Activated T-cell treated with anti-CD3 and anti-CD28 coated beads, Interleukin-2, amount 50 U/mL, for 24 hours (primary cell): ENCODE measurements at regions not wholly inside any gene's neighbourhood (a gene's known extent, or its start where the extent isn't known, plus 50 kb on each side); places are given as distances from the start of the nearest gene placed in this dataset.

Experiments
- DNase-seq: peaks from one replicate; pipeline ENCODE4 v3.0.0-alpha.2; 2020
- H3K27ac Mint-ChIP-seq: 2 replicates; pipeline ENCODE4 v1.8.0; 2020; ENCODE audit warnings: mild to moderate bottlenecking, mixed read lengths
- H3K27me3 Mint-ChIP-seq: 2 replicates; pipeline ENCODE4 v1.8.0; 2020; ENCODE audit warnings: mixed read lengths
- H3K36me3 Mint-ChIP-seq: 2 replicates; pipeline ENCODE4 v1.8.0; 2020; ENCODE audit warnings: low read depth, mixed read lengths
- H3K4me1 Mint-ChIP-seq: 2 replicates; pipeline ENCODE4 v1.8.0; 2020; ENCODE audit warnings: low read depth, mixed read lengths
- H3K4me3 Mint-ChIP-seq: 2 replicates; pipeline ENCODE4 v1.8.0; 2020; ENCODE audit warnings: mild to moderate bottlenecking, moderate library complexity, mixed read lengths
- H3K9me3 Mint-ChIP-seq: 2 replicates; pipeline ENCODE4 v1.8.0; 2020; ENCODE audit warnings: mixed read lengths

- H3K36me3 Mint-ChIP-seq: no peaks in the 10 kb centered on the region
- no peaks in the 10 kb centered on the region for H3K4me1 Mint-ChIP-seq
- H3K27ac Mint-ChIP-seq: no peak overlapping the region
- DNase-seq: no peak
- no peak overlapping the region for H3K4me3 Mint-ChIP-seq
- H3K9me3 Mint-ChIP-seq: no peaks in the 10 kb centered on the region
- no peaks in the 10 kb centered on the region for H3K27me3 Mint-ChIP-seq
Measured at GRCh38 chr7:18283045-18283444, 212.5 kb upstream of the HDAC9 start.

DNA sequence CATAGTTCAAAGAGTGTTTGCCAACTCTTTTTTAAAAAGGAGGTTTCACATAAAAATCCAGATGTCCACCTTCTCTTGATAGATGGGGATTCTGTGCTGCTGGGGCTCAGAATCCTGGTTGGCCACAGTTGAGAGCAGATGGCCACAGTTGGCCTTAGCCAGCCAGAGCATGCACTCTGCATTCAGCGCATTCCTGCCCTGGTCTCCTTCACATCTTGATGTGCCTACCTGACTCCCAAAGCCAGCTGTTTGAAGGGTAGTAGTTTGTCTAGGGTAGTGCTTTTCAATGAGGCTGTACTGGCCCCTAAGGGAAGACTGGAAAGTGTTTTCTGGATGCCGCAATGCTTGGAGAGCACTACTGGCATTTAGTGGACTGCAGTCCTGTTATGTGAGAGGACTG lies 208.1 kb upstream of the HDAC9 start:
- Mint-ChIP-seq H3K27me3 (peaks cover 11% of the 10 kb centered on the region), H3K4me3 (no peak overlapping the region), H3K4me1 (peaks cover 14% of the 10 kb centered on the region), H3K9me3 (no peaks in the 10 kb centered on the region), H3K27ac (no peak overlapping the region), H3K36me3 (no peaks in the 10 kb centered on the region)
- no peak for DNase-seq

GRCh38 chr7:18288322-18289037 lies 207.1 kb upstream of the HDAC9 start:
- H3K27ac Mint-ChIP-seq: no peak overlapping the region
- no peaks in the 10 kb centered on the region for H3K9me3 Mint-ChIP-seq
- peaks cover 14% of the 10 kb centered on the region for H3K4me1 Mint-ChIP-seq
- no peak overlapping the region for H3K4me3 Mint-ChIP-seq
- H3K36me3 Mint-ChIP-seq: no peaks in the 10 kb centered on the region
- DNase-seq: no peak
- peaks cover 17% of the 10 kb centered on the region for H3K27me3 Mint-ChIP-seq

DNA sequence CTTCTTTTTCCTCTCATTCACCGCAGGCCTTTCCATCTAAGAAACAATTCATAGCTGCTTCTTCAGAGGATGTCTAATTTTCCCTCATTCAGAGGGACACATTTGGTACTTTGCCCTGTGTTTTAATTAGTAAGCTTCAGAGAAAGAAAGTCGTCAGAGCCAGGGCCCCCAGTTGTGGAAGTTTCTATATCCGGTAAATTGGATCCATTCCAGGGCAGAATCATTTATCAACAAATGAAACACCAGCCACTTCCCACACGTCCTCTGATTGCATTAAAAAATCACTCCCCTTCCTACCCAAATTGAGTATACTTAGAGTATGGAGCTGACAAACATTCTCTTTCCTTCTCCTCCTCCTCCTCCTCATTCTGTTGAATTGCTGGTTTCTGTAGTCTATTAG lies 205.8 kb upstream of the HDAC9 start:
- no peak for DNase-seq
- H3K4me3 Mint-ChIP-seq: no peak overlapping the region
- H3K27me3 Mint-ChIP-seq: peaks cover 17% of the 10 kb centered on the region
- H3K36me3 Mint-ChIP-seq: no peaks in the 10 kb centered on the region
- H3K9me3 Mint-ChIP-seq: no peaks in the 10 kb centered on the region
- H3K4me1 Mint-ChIP-seq: peaks cover 14% of the 10 kb centered on the region
- no peak overlapping the region for H3K27ac Mint-ChIP-seq

- Mint-ChIP-seq H3K9me3 (no peaks in the 10 kb centered on the region), H3K36me3 (no peaks in the 10 kb centered on the region), H3K27me3 (peaks cover 17% of the 10 kb centered on the region), H3K4me3 (no peak overlapping the region), H3K4me1 (peaks cover 14% of the 10 kb centered on the region), H3K27ac (no peak overlapping the region)
- DNase-seq: no peak
Measured at GRCh38 chr7:18290223-18290622, 205.3 kb upstream of the HDAC9 start.

DNA sequence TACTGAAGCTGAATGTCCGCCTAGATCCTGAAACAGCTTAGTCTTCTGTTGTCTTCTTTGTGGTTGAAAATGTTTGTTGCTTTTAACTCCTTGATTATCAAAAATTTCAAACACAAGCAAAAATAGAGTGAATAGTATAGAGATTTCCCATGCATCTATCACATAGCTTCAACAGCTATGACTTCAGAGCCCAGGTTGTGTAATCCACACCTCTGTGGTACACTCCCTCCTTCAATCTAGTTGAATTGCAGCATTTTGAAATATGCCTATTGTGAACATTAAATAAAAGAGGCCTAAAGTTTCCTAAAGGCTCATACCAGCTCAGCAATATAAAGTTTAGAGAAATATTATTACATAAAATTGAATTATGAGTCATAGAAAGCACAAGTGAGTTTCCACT lies 204.7 kb upstream of the HDAC9 start:
- no peak overlapping the region for H3K27ac Mint-ChIP-seq
- peaks cover 14% of the 10 kb centered on the region for H3K4me1 Mint-ChIP-seq
- DNase-seq: no peak
- no peaks in the 10 kb centered on the region for H3K9me3 Mint-ChIP-seq
- H3K36me3 Mint-ChIP-seq: no peaks in the 10 kb centered on the region
- H3K4me3 Mint-ChIP-seq: no peak overlapping the region
- peaks cover 17% of the 10 kb centered on the region for H3K27me3 Mint-ChIP-seq

DNA sequence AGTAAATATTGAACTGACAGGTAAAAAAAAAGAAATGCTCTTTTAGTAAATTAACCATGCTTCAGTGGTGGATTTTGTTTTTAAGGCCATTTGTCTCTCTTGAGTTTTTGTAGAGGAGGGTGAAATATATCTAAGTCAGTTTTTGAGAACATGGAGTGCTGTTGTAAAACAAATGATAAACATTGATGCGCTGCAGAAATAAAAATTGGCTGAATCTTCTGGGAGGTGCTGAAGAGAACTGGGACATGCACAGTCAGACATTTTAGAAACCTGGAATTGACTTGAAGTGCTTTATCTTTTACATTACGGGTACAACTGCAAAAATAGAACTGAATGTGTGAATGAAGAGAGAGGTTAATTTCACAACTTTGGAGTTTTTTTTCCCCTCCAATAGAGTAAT lies 203.0 kb upstream of the HDAC9 start:
- no peak for DNase-seq
- peaks cover 14% of the 10 kb centered on the region for H3K4me1 Mint-ChIP-seq
- H3K4me3 Mint-ChIP-seq: no peak overlapping the region
- H3K27ac Mint-ChIP-seq: no peak overlapping the region
- no peaks in the 10 kb centered on the region for H3K9me3 Mint-ChIP-seq
- H3K36me3 Mint-ChIP-seq: no peaks in the 10 kb centered on the region
- peaks cover 17% of the 10 kb centered on the region for H3K27me3 Mint-ChIP-seq

- DNase-seq: no peak
- no peak overlapping the region for H3K27ac Mint-ChIP-seq
- H3K9me3 Mint-ChIP-seq: no peaks in the 10 kb centered on the region
- H3K27me3 Mint-ChIP-seq: peaks cover 17% of the 10 kb centered on the region
- no peaks in the 10 kb centered on the region for H3K36me3 Mint-ChIP-seq
- H3K4me1 Mint-ChIP-seq: peaks cover 14% of the 10 kb centered on the region
- H3K4me3 Mint-ChIP-seq: no peak overlapping the region
Measured at GRCh38 chr7:18293759-18294158, 201.8 kb upstream of the HDAC9 start.

DNA sequence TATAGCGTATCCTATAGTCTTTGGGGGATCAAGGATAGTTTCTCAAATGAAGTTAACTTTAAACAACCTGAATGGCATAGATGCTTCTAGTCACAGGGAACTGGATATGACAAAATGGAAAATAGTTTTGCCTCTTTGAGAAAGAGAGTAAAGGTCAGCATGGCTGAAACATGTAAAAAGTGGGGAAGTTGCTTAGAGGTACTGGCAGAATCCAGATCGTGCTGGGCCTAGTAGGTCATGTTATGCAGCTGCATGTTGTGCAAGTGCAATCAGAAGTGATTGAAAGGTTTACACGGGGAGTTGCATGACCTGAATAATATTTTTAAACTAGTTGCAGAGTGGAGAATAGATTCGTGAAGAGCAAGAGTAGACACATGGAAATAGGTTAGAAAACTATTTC lies 201.1 kb upstream of the HDAC9 start:
- H3K4me1 Mint-ChIP-seq: peaks cover 14% of the 10 kb centered on the region
- no peak overlapping the region for H3K27ac Mint-ChIP-seq
- peaks cover 17% of the 10 kb centered on the region for H3K27me3 Mint-ChIP-seq
- no peaks in the 10 kb centered on the region for H3K36me3 Mint-ChIP-seq
- H3K9me3 Mint-ChIP-seq: no peaks in the 10 kb centered on the region
- no peak overlapping the region for H3K4me3 Mint-ChIP-seq
- no peak for DNase-seq

GRCh38 chr7:18295781-18296423 lies 199.6 kb upstream of the HDAC9 start:
- no peak for DNase-seq
- Mint-ChIP-seq H3K9me3 (no peaks in the 10 kb centered on the region), H3K36me3 (no peaks in the 10 kb centered on the region), H3K4me1 (peaks cover under 1% of the 10 kb centered on the region), H3K27me3 (peaks cover 7% of the 10 kb centered on the region), H3K27ac (no peak overlapping the region), H3K4me3 (no peak overlapping the region)

DNA sequence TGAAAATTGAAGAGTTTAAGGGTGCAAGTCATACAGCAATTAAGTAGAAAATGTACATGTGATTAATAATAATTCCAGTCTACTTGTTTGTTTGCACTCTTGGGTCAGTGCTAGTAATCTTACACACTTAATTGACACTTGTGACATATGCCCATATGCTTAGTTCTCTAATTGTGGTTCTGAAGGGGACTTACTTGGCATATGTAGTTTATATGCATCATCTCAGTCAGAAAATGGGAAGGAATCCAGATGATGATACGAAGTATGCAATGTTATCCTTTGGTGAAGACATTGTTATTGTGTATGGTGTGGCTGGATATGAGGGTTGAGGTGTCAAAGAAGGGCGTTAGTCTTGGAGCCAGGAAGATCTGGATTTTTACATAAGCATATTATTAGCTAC lies 193.5 kb upstream of the HDAC9 start:
- Mint-ChIP-seq H3K4me1 (no peaks in the 10 kb centered on the region), H3K27me3 (no peaks in the 10 kb centered on the region), H3K9me3 (no peaks in the 10 kb centered on the region), H3K36me3 (no peaks in the 10 kb centered on the region), H3K27ac (no peak overlapping the region), H3K4me3 (no peak overlapping the region)
- DNase-seq: no peak

- H3K27me3 Mint-ChIP-seq: no peaks in the 10 kb centered on the region
- no peak overlapping the region for H3K4me3 Mint-ChIP-seq
- DNase-seq: no peak
- no peaks in the 10 kb centered on the region for H3K36me3 Mint-ChIP-seq
- no peak overlapping the region for H3K27ac Mint-ChIP-seq
- H3K9me3 Mint-ChIP-seq: no peaks in the 10 kb centered on the region
- no peaks in the 10 kb centered on the region for H3K4me1 Mint-ChIP-seq
Measured at GRCh38 chr7:18305866-18306265, 189.7 kb upstream of the HDAC9 start.

GRCh38 chr7:18306696-18307095 lies 188.9 kb upstream of the HDAC9 start:
- H3K4me3 Mint-ChIP-seq: no peak overlapping the region
- no peaks in the 10 kb centered on the region for H3K36me3 Mint-ChIP-seq
- H3K27ac Mint-ChIP-seq: no peak overlapping the region
- no peak for DNase-seq
- no peaks in the 10 kb centered on the region for H3K27me3 Mint-ChIP-seq
- no peaks in the 10 kb centered on the region for H3K9me3 Mint-ChIP-seq
- H3K4me1 Mint-ChIP-seq: no peaks in the 10 kb centered on the region

- Mint-ChIP-seq H3K4me3 (no peak overlapping the region), H3K4me1 (no peaks in the 10 kb centered on the region), H3K27me3 (no peaks in the 10 kb centered on the region), H3K36me3 (no peaks in the 10 kb centered on the region), H3K9me3 (no peaks in the 10 kb centered on the region), H3K27ac (no peak overlapping the region)
- DNase-seq: no peak
Measured at GRCh38 chr7:18308938-18309337, 186.6 kb upstream of the HDAC9 start.

DNA sequence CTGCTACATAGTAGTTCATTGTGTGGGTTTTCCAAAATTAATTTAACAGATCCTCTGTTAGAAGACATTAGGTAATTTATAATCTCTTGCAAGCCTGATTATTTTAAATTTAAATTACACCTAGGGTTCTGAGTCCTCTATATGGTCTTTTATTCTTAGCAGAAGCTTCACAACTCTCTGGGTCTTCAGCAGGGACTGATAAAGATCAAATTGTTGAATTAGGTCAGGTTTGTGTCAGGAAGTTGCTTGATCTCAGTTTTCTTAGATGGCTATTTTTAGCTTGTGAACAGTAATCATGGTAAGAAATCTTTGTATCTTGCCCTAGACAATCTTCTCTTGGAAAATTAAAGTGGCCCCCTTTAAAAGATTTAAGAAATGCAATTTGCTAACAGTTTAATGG lies 183.1 kb upstream of the HDAC9 start:
- Mint-ChIP-seq H3K4me1 (no peaks in the 10 kb centered on the region), H3K36me3 (no peaks in the 10 kb centered on the region), H3K27ac (no peak overlapping the region), H3K9me3 (no peaks in the 10 kb centered on the region), H3K4me3 (no peak overlapping the region), H3K27me3 (no peaks in the 10 kb centered on the region)
- no peak for DNase-seq
